HEK293 (cell line): ENCODE measurements at regions not wholly inside any gene's neighbourhood (a gene's known extent, or its start where the extent isn't known, plus 50 kb on each side); places are given as distances from the start of the nearest gene placed in this dataset.
A peak's percentile ranks its signal among the peaks of the same experiment; 100 is the strongest.
"Not testable (repeated sequence)": the region's sequence is repeated elsewhere in the genome, so short reads cannot be mapped to it uniquely, and the experiment has no call there.

Experiments used
- CTCF ChIA-PET: fragments of 350-600 bp; formaldehyde crosslinking; extraction: SDS; loops from one replicate; lab custom pipeline; 2021; ENCODE audit warnings: antibody characterized with exemption; lab: Yijun Ruan, JAX
- POLR2A ChIA-PET: fragments of 300-600 bp; formaldehyde crosslinking; extraction: SDS; loops from one replicate; lab custom pipeline; 2020; ENCODE audit warnings: antibody characterized with exemption, inconsistent platforms; lab: Yijun Ruan, JAX
- H3K27ac ChIP-seq: fragments of 200-500 bp; sonication (Bioruptor generic); 2 replicates; pipeline ENCODE4 v1.5.1; 2014; ENCODE audit warnings: low read depth, low read length, control low read depth, inconsistent platforms; ENCODE audit errors: extremely low read depth
- H3K36me3 ChIP-seq, 2 experiments: fragments of 200-500 bp in 1 of 2; sonication (Bioruptor generic) in 1 of 2; 1 replicate in 1 of 2; 2 replicates in 1 of 2; pipeline ENCODE4 v1.5.1; 2014 to 2017; ENCODE audit warnings: inconsistent platforms in 2 of 2, low read length in 2 of 2; ENCODE audit not compliant: control insufficient read depth in 2 of 2, insufficient read depth in 1 of 2
- H3K4me1 ChIP-seq: fragments of 200-500 bp; sonication (Bioruptor generic); 2 replicates; pipeline ENCODE4 v1.5.1; 2014; ENCODE audit warnings: mild to moderate bottlenecking, low read length, inconsistent platforms; ENCODE audit not compliant: control insufficient read depth, insufficient read depth
- H3K4me3 ChIP-seq: 2 replicates; pipeline ENCODE4 v1.5.1; 2011; ENCODE audit warnings: low read depth, mild to moderate bottlenecking, control low read depth, low read length, moderate library complexity
- H3K9me3 ChIP-seq: fragments of 200-500 bp; sonication (Bioruptor generic); 2 replicates; pipeline ENCODE4 v1.5.1; 2014; ENCODE audit warnings: low read depth, low read length, inconsistent platforms; ENCODE audit not compliant: control insufficient read depth, insufficient read depth
- CTCF ChIP-seq: fragments of 450-650 bp; formaldehyde crosslinking; IDR thresholded peaks from 2 replicates; pipeline ENCODE4 v1.5.1; 2016; ENCODE audit warnings: missing biosample characterization, missing genetic modification characterization
- GLIS1 ChIP-seq: fragments of 450-650 bp; formaldehyde crosslinking; IDR thresholded peaks from 2 replicates; pipeline ENCODE4 v1.5.1; 2016; ENCODE audit warnings: missing biosample characterization, missing genetic modification characterization
- KLF9 ChIP-seq: fragments of 450-650 bp; formaldehyde crosslinking; IDR thresholded peaks from 2 replicates; pipeline ENCODE4 v1.5.1; 2016; ENCODE audit warnings: missing biosample characterization, missing genetic modification characterization, low read depth
- SETDB1 ChIP-seq: IDR thresholded peaks from one replicate; pipeline ENCODE4 v1.6.1; 2017; ENCODE audit warnings: mild to moderate bottlenecking, low read length, moderate library complexity, mixed read lengths; ENCODE audit not compliant: insufficient read length
- YY2 ChIP-seq: fragments of 450-650 bp; formaldehyde crosslinking; IDR thresholded peaks from 2 replicates; pipeline ENCODE4 v1.5.1; 2016; ENCODE audit warnings: missing biosample characterization, missing genetic modification characterization
- ZBTB1 ChIP-seq: fragments of 450-650 bp; formaldehyde crosslinking; IDR thresholded peaks from 2 replicates; pipeline ENCODE4 v1.5.1; 2016; ENCODE audit warnings: missing biosample characterization, missing genetic modification characterization
- ZBTB49 ChIP-seq: fragments of 450-650 bp; formaldehyde crosslinking; IDR thresholded peaks from 2 replicates; pipeline ENCODE4 v1.5.1; 2016; ENCODE audit warnings: missing biosample characterization, missing genetic modification characterization, low read depth
- ZNF114 ChIP-seq: fragments of 450-650 bp; formaldehyde crosslinking; IDR thresholded peaks from 2 replicates; pipeline ENCODE4 v1.5.0; 2017; ENCODE audit warnings: missing biosample characterization, missing genetic modification characterization
- ZNF132 ChIP-seq: fragments of 450-650 bp; formaldehyde crosslinking; IDR thresholded peaks from 2 replicates; pipeline ENCODE4 v1.5.1; 2017; ENCODE audit warnings: missing biosample characterization, missing genetic modification characterization, borderline replicate concordance
- ZNF19 ChIP-seq: fragments of 450-650 bp; formaldehyde crosslinking; IDR thresholded peaks from 2 replicates; pipeline ENCODE4; 2016; ENCODE audit warnings: missing biosample characterization, missing genetic modification characterization, low read depth
- ZNF530 ChIP-seq: fragments of 450-650 bp; formaldehyde crosslinking; IDR thresholded peaks from 2 replicates; pipeline ENCODE4 v1.5.1; 2016; ENCODE audit warnings: low read depth, missing biosample characterization, missing genetic modification characterization
- ZNF548 ChIP-seq: fragments of 450-650 bp; formaldehyde crosslinking; IDR thresholded peaks from 2 replicates; pipeline ENCODE4 v1.5.1; 2016; ENCODE audit warnings: missing biosample characterization, missing genetic modification characterization
- ZNF571 ChIP-seq: fragments of 450-650 bp; formaldehyde crosslinking; IDR thresholded peaks from 2 replicates; pipeline ENCODE4 v1.5.0; 2017; ENCODE audit warnings: missing biosample characterization, missing genetic modification characterization
- ZNF596 ChIP-seq: fragments of 450-650 bp; IDR thresholded peaks from 2 replicates; pipeline ENCODE4 v1.5.0; 2018; ENCODE audit warnings: missing biosample characterization, mild to moderate bottlenecking, missing genetic modification characterization, moderate library complexity
- ZNF768 ChIP-seq: fragments of 450-650 bp; formaldehyde crosslinking; IDR thresholded peaks from 2 replicates; pipeline ENCODE4 v1.5.1; 2018; ENCODE audit warnings: missing biosample characterization, mild to moderate bottlenecking, missing genetic modification characterization
- ZNF785 ChIP-seq: fragments of 450-650 bp; formaldehyde crosslinking; IDR thresholded peaks from 2 replicates; pipeline ENCODE4 v1.5.1; 2016; ENCODE audit warnings: missing biosample characterization, missing genetic modification characterization

GRCh38 chr6:27816906-27817305 is 95.3 kb downstream of the OR2B2 start:
- no peak overlapping the region for H3K27ac ChIP-seq
- ChIA-PET CTCF (no interaction called here), POLR2A (interaction anchor here (1.1 kb wide), 1 partner anchor 21 kb away, joined by 5 read pairs; a partner anchor contains a TSS)
- no peak overlapping the region for H3K4me3 ChIP-seq
- H3K9me3 ChIP-seq, result no peaks in the 10 kb centered on the region
- H3K4me1 ChIP-seq, result no peaks in the 10 kb centered on the region
- no peaks in the 10 kb centered on the region for H3K36me3 ChIP-seq
- TF ChIP-seq ZNF548 (tag by site-specific recombination) (no peak), GLIS1 (tag by site-specific recombination) (no peak), ZNF132 (no peak), ZBTB49 (tag by site-specific recombination) (no peak), ZNF785 (tag by site-specific recombination) (no peak), ZNF530 (tag by site-specific recombination) (no peak), YY2 (no peak), ZNF114 (tag by site-specific recombination) (no peak), ZNF768 (tag by site-specific recombination) (no peak), ZBTB1 (tag by site-specific recombination) (no peak), CTCF (tag by site-specific recombination) (no peak), ZNF19 (no peak), KLF9 (no peak), ZNF571 (tag by site-specific recombination) (no peak), ZNF596 (tag by site-specific recombination) (no peak)

- Histone ChIP-seq H3K27ac (no peak overlapping the region), H3K36me3 (no peaks in the 10 kb centered on the region), H3K4me1 (0 out of 2 replicates have a peak, but pooled peaks cover 2% of the 10 kb centered on the region), H3K9me3 (no peaks in the 10 kb centered on the region), H3K4me3 (no peak overlapping the region; the same call in 1 of the 2 replicates)
- peak; percentile 54 for TF ChIP-seq SETDB1
- no peak for TF ChIP-seq ZBTB49 (tag by site-specific recombination)
- POLR2A ChIA-PET, result interaction anchor here (0.6 to 1.0 kb wide), 2 partner anchors 24 to 341 kb away, joined by 4 to 7 read pairs; a partner anchor contains a TSS
- CTCF ChIA-PET, result interaction anchor here (0.6 kb wide), 1 partner anchor 52 kb away, joined by 4 read pairs; no protein-coding TSS in a partner anchor
These were observed 97.4 kb downstream of the OR2B2 start for GRCh38 chr6:27814665-27815424.

GRCh38 chr6:27814415-27814664 is 97.9 kb downstream of the OR2B2 start:
- not testable (repeated sequence) for H3K4me3 ChIP-seq, H3K36me3 ChIP-seq, H3K4me1 ChIP-seq, H3K27ac ChIP-seq, H3K9me3 ChIP-seq
- CTCF ChIA-PET, result interaction anchor here (0.6 kb wide), 1 partner anchor 53 kb away, joined by 4 read pairs; no protein-coding TSS in a partner anchor
- POLR2A ChIA-PET, result interaction anchor here (0.6 to 1.0 kb wide), 2 partner anchors 24 to 340 kb away, joined by 4 to 7 read pairs; a partner anchor contains a TSS
